Heart left ventricle (tissue), 16 donors: ENCODE measurements at regions not wholly inside any gene's neighbourhood (a gene's known extent, or its start where the extent isn't known, plus 50 kb on each side); places are given as distances from the start of the nearest gene placed in this dataset.

Experiments
- ATAC-seq, 4 donors: fragments of 200-7000 bp; cut with Tn5 transposase; one replicate each; pipeline ENCODE4 v1.9.1; 2020 to 2022; ENCODE audit warnings: moderate library complexity in 4 of 4, mild to moderate bottlenecking in 3 of 4, moderate number of reproducible peaks in 1 of 4
- DNase-seq, 5 donors: peaks; one replicate each; pipeline ENCODE4 v3.0.0-alpha.2; 2020
- H3K27ac ChIP-seq, 12 donors: fragments of 200-600 bp; sonication (generic) in 4 of 12; one replicate each; pipeline versions ENCODE4 v1.5.0 to v1.8.0; 2016 to 2022; ENCODE audit warnings: mild to moderate bottlenecking in 2 of 12
- H3K27me3 ChIP-seq, 9 donors: fragments of 200-600 bp; sonication (generic) in 2 of 9; one replicate each; pipeline versions ENCODE4 v1.5.1 to v1.8.0; 2016 to 2022; ENCODE audit warnings: mild to moderate bottlenecking in 3 of 9
- H3K36me3 ChIP-seq, 9 donors: fragments of 200-600 bp; sonication (generic) in 2 of 9; one replicate each; pipeline versions ENCODE4 v1.5.0 to v1.8.0; 2018 to 2022; ENCODE audit warnings: mild to moderate bottlenecking in 2 of 9
- H3K4me1 ChIP-seq, 12 donors: fragments of 200-600 bp; sonication (generic) in 4 of 12; one replicate each; pipeline versions ENCODE4 v1.5.0 to v1.8.0; 2016 to 2022; ENCODE audit warnings: mild to moderate bottlenecking in 3 of 12
- H3K4me3 ChIP-seq, 12 donors: fragments of 200-600 bp; sonication (generic) in 4 of 12; one replicate each; pipeline versions ENCODE4 v1.5.0 to v1.8.0; 2017 to 2022; ENCODE audit warnings: mild to moderate bottlenecking in 9 of 12, moderate library complexity in 4 of 12
- H3K9me3 ChIP-seq, 12 donors: fragments of 200-600 bp; sonication (generic) in 4 of 12; one replicate each; pipeline versions ENCODE4 v1.5.0 to v1.8.0; 2016 to 2022; ENCODE audit warnings: mild to moderate bottlenecking in 1 of 12
- CTCF ChIP-seq, 12 donors: fragments of 200-600 bp; sonication (generic) in 4 of 12; IDR thresholded peaks; one replicate each; pipeline versions ENCODE4 v1.5.0 to v1.8.0; 2018 to 2022; ENCODE audit warnings: antibody characterized with exemption in 12 of 12, mild to moderate bottlenecking in 5 of 12
- POLR2A ChIP-seq, 2 donors: fragments of 450-650 bp; IDR thresholded peaks; one replicate each; pipeline ENCODE4 v1.6.1; 2017; ENCODE audit warnings: antibody characterized with exemption in 2 of 2, mild to moderate bottlenecking in 2 of 2, moderate library complexity in 2 of 2
- WGBS, 4 donors: extraction: QIAGEN DNeasy Blood & Tissue Kit in 2 of 4; methylation state at CpG; one replicate each; pipeline versions ENCODE4 v1.1.5 to v1.1.7; 2013 to 2018; 5-methylcytosine and 5-hydroxymethylcytosine counted together
- intact Hi-C, 10 donors: fragments of 100-400 bp; cut with DNase I; formaldehyde crosslinking; loops; one replicate each; pipeline versions ENCODE4 v1.11.1 to v1.14.2; 2022
- donor health status: ischemic (EF 13 %, LVEDD 7.1; RV severe dilation, severe dysfunction).
- donor health status: healthy with polysubstance abuse.
- donor health status: DM: no; HTN: yes; CAD: no.
- donor health status: DM: no; HTN: no; CAD: no.
- donor health status: ischemic (EF 25% LVEDD 6.9; RV normal size, moderate dysfunction).
- donor health status: ischemic (EF 25% LVEDD 5.7; RV mildly dilated, moderate dysfunction).
- donor health status: healthy.
- donor health status: DM: yes; HTN: yes; CAD: no.
- donor health status: ischemic (EF 35%, LVEDD 5.7; RV mildly dilated, moderate dysfunction).
- donor health status: nonischemic (EF 11% LVEDD 7.7; RV severe dilation, severe dysfunction).
- donor health status: DM: yes; HTN: yes; CAD: no.
- donor health status: PGD.
- donor health status: ischemic (EF 29% LVEDD 5.4; RV normal size, mild dysfunction).
- donor health status: nonischemic (EF 23%, LVEDD 6.1; RV moderate dilation, normal function).

- intact Hi-C loops, result no loop called here
- Histone ChIP-seq H3K27me3 (no peaks in the 10 kb centered on the region), H3K27ac (no peak overlapping the region), H3K4me1 (no peaks in the 10 kb centered on the region), H3K4me3 (no peak overlapping the region), H3K9me3 (no peaks in the 10 kb centered on the region), H3K36me3 (no peaks in the 10 kb centered on the region)
- 58 to 71% (median 68%) methylated on average over 2 of the region's 2 CpGs for WGBS, 4 donors
- TF ChIP-seq CTCF (IDR thresholded peaks at IDR 0.05) (no peak), POLR2A (IDR thresholded peaks at IDR 0.05) (no peak)
- DNase-seq (no peak), ATAC-seq (no peak)
Observed at GRCh38 chr2:140158259-140158658, 1378.1 kb upstream of the NXPH2 start.

- no peak for ATAC-seq
- TF ChIP-seq CTCF (IDR thresholded peaks at IDR 0.05), result no peak
- TF ChIP-seq POLR2A (IDR thresholded peaks at IDR 0.05), result no peak
- Histone ChIP-seq H3K27ac (no peak overlapping the region), H3K9me3 (no peaks in the 10 kb centered on the region), H3K36me3 (no peaks in the 10 kb centered on the region), H3K4me3 (no peak overlapping the region), H3K27me3 (no peaks in the 10 kb centered on the region), H3K4me1 (no peaks in the 10 kb centered on the region)
- 55 to 62% (median 61%) methylated on average over 5 of the region's 5 CpGs for WGBS, 4 donors
- intact Hi-C loops, result no loop called here
- DNase-seq, result no peak
Observed at GRCh38 chr2:140157816-140158215, 1377.6 kb upstream of the NXPH2 start.

GRCh38 chr2:140154706-140155105 lies 1374.5 kb upstream of the NXPH2 start:
- Histone ChIP-seq H3K9me3 (no peaks in the 10 kb centered on the region), H3K27me3 (no peaks in the 10 kb centered on the region), H3K4me3 (no peak overlapping the region), H3K27ac (no peak overlapping the region), H3K36me3 (no peaks in the 10 kb centered on the region), H3K4me1 (no peaks in the 10 kb centered on the region)
- intact Hi-C loops, result no loop called here
- WGBS, 4 donors, result 62 to 79% (median 68%) methylated on average over 2 of the region's 2 CpGs
- DNase-seq (no peak), ATAC-seq (no peak)
- TF ChIP-seq POLR2A (IDR thresholded peaks at IDR 0.05) (no peak), CTCF (IDR thresholded peaks at IDR 0.05) (no peak)

GRCh38 chr2:140154271-140154670 lies 1374.1 kb upstream of the NXPH2 start:
- no peaks in the 10 kb centered on the region for H3K27me3 ChIP-seq
- H3K4me3 ChIP-seq, result no peak overlapping the region
- no peak for DNase-seq
- no peaks in the 10 kb centered on the region for H3K36me3 ChIP-seq
- no peak overlapping the region for H3K27ac ChIP-seq
- no peak for TF ChIP-seq CTCF (IDR thresholded peaks at IDR 0.05)
- no peak for TF ChIP-seq POLR2A (IDR thresholded peaks at IDR 0.05)
- intact Hi-C loops, result no loop called here
- no peak for ATAC-seq
- 64 to 80% (median 75%) methylated on average over 5 of the region's 5 CpGs for WGBS, 4 donors
- H3K4me1 ChIP-seq, result no peaks in the 10 kb centered on the region
- H3K9me3 ChIP-seq, result no peaks in the 10 kb centered on the region
